RCC 7860 (cell line): ENCODE measurements at regions not wholly inside any gene's neighbourhood (a gene's known extent, or its start where the extent isn't known, plus 50 kb on each side); places are given as distances from the start of the nearest gene placed in this dataset.

Source experiments
- DNase-seq: peaks from one replicate; pipeline ENCODE4 v3.0.0-alpha.2; 2015; ENCODE audit warnings: low spot score
- FAIRE-seq: peaks from 2 replicates; lab custom pipeline; 2012; peaks lifted over from hg19 to GRCh38; lab: Jason Lieb, UNC

DNA sequence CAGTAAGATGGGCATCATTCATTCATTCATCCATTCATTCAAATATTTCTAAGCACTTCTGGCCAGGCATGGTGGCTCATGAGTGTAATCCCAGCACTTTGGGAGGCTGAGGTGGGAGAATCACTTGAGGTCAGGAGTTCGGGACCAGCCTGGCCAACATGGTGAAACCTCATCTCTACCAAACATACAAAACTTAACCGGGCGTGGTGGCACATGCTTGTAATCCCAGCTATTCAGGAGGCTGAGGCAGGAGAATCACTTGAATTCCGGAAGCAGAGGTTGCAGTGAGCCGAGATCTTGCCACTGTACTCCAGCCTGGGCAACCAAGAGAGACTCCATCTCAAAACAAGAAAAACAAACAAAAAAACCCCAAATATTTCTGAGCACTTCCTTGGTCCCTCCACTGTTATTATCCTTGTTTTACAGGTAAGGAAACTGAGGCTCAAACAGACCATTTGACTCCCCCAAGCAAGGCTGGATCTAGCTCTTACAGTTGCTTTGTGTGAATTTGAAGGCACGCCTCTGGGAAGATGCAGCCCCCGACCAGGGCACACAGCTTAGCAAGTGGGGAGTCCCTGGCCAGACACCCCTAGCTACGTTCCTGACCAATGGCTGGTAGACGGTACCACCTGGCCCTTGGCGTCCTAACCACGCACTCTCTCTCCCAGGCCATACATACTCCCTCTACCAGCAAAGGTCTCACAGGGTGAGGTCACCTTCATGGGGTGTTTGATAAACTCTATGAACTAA lies 50.6 kb upstream of the ODC1 start:
- FAIRE-seq, result no peak

More for the DNA sequence above, 50.6 kb upstream of the ODC1 start:
- no peak for DNase-seq
